Activated CD4-positive, alpha-beta T cell treated with anti-CD3 and anti-CD28 coated beads for 48 hours (primary cell): ENCODE measurements at regions not wholly inside any gene's neighbourhood (a gene's known extent, or its start where the extent isn't known, plus 50 kb on each side); places are given as distances from the start of the nearest gene placed in this dataset.

ENCODE experiments used
- DNase-seq: peaks from one replicate; pipeline ENCODE4 v3.0.0-alpha.2; 2020

DNA sequence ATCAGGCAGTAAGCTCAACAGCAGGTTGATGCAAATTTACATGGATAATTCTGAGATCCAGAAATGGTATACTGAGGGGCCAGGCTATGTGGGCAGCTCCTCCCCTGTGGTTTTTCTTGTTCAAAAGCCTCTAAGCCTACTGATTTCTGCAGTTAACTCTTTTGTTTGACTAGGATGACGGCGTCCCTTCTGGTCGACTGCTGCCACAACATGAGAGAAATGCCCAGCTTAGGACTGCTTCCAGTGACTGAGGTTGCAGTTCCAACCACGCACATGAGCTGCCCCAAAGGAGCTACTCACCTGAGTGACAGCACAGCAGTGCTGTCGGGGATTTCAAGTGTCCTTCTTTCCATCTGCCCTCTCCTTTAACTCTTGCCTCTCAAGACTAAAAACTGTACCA, 973.0 kb upstream of the GHITM start:
- DNase-seq, result no peak

DNA sequence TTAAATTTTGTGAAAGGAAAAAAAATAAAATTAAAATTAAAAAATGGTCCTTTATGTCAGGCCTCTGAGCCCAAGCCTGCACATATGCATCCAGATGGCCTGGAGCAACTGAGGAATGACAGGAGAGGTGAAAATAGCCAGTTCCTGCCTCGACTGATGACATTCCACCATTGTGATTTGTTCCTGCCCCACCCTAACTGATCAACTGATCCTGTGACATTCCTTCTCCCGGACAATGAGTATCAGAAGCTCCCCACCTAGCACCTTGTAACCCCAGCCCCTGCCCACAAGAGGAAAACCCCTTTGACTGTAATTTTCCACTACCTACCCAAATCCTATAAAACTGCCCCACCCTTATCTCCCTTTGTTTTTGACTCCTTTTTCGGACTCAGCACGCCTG, 972.2 kb upstream of the GHITM start:
- no peak for DNase-seq

DNA sequence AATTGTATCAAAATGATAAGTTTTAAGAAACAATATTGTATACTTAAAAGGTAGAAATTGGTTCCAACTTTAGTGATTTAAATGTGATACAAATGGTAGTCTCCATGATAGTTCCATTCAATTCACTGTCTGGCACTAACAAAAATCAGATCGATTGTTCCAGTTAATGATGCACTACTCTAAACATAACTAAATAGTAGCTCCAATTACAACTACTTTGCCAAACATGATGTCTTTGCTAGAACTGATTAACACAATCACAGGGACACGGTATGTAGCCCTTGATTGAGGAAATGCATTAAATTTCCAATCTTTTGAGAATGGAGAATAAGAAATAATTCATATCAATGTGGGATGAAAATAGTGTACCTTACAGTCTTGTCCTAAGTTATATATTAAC, 962.4 kb upstream of the GHITM start:
- no peak for DNase-seq

DNA sequence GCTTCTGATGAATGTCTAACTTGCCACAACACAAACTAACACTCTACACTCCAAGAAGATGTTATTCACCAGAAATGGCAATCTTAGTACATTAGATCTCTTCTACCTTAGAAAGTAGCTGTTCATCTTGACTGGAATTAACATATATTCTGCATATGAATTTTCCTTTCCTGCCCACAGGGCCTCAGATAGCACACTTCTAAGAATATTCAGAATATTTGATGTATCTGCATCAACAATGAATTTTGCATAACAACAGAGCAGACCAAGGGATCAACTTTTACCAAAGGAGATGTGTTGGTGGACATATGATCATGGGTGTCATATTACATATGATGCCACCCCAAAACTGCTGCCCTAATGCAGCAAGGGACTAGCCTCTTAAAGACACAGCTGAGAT, 960.8 kb upstream of the GHITM start:
- DNase-seq, result no peak

DNA sequence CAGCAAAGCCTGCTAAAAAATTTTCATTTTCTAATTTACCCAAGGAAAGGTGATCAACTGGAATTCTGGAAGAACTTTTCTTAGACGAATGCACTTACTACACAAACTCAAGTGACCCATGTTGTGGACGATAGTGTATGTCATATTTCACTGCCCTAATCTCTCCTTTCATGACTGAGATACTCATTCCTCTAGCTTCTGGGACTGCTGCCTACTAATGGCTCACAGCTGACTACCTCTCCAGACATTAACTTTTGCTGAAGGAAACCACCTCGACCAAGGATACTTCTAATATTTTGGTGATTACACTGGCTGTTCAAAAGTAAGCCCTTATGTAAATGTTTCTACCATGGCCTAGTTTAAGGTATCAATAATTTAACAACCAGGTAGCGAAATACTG, 959.9 kb upstream of the GHITM start:
- no peak for DNase-seq

DNA sequence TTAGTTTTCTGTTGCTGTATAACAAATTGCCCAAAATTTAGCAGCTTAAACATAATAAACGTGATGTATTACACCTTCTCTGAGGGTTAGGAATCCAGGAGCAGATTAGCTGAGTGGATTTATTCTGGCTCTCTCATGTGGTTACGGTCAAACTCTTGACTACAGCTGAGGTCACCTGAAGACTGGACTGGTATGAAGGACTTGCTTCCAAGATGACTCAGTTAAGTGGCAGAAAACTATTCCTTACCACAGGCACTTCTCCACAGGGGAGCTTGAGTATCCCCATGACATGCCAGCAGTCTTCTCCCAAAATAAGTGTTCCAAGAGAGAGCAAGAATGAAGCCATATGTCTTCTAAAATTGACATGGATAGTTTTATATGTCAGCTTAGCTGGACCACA, 957.2 kb upstream of the GHITM start:
- DNase-seq, result no peak

DNA sequence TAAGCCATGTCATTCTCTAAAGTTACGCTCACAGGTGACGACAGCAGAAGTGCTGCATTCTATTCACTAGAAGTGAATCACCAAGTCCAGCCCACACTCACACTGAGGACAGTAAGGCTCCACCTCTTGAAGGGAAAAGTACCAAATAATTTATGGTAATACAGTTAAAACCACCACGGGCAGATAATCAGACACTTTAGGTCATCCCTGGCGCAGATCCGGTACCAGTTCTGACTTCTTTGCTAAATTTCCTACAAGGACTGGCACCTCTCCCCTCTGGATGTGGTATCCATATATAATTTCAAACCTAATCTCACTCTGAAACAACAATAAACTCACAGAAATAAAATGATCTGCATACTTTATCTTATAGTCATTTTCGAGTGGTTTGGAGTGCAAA, 954.7 kb upstream of the GHITM start:
- DNase-seq, result no peak

DNA sequence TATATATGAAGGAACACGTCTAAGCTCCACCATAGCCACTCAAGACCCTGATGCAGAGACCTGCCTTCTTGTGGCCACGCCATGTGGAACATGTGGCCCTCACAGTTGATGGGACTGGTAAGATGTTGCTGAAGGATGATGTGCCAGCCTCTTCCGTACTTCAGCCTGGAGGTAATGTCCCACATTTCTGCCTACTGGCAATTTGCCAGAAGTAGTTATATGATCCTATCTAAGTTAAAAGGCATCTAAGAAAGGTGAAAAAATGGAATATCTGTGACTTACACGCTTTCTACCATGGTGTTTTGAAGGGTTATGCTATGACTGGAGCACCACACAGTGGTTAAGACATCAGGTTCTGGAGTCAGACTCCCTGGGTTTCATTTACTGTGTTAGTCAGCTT, 948.7 kb upstream of the GHITM start:
- no peak for DNase-seq

DNA sequence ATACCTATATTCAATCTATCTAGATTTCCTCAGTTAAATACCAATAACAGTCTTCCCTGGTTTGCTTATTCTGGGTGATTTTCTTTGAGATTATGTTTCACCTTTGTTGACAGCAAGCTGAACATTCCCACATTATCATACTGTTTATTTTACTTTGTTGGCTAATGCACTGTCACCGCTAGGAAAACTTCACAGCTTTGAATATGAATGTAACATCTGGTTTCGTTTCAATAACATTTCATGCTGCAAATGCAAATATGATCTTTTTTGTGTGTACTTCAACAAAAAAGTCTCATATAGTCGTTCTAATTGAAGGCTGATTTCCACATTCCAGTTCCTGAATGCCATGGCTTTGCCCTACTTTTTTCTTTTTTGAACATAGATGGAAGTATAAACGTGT, 946.3 kb upstream of the GHITM start:
- no peak for DNase-seq

DNA sequence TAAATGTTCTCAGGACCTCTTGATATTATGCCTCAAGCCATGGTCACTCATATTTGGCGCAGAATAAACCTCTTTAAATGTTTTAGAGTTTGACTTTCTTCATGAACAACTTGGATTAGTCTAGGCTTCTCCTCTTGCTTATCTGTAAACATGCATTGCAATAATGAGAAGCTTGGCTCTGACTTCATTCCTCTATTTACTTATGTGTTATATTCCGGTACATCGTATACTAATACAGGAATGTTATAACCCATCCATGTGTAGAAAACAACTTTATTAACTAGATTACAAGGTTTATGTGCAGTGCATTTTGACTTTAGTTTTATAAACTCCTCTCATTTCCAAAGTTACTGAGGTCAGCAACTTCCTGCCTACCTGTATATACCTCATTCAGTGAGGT, 944.3 kb upstream of the GHITM start:
- DNase-seq, result no peak

DNA sequence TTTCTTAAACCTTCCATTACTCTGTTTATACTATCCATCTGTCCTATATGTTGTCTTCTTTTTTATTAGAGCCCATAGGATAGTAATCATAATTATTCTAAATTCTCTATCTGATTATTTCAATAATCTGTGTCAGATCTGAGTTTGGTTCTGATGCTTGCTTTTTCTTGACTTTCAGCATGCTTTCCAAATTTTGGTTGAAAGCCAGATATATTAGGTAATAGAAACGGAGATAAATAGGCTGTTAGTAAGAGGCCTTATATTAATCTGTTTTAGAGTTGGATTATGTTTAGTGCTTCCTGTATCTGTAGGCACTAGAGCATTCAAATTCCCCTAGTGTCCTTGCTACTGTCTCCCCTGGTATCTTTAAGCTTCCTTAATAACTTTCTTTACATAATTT, 939.9 kb upstream of the GHITM start:
- no peak for DNase-seq

DNA sequence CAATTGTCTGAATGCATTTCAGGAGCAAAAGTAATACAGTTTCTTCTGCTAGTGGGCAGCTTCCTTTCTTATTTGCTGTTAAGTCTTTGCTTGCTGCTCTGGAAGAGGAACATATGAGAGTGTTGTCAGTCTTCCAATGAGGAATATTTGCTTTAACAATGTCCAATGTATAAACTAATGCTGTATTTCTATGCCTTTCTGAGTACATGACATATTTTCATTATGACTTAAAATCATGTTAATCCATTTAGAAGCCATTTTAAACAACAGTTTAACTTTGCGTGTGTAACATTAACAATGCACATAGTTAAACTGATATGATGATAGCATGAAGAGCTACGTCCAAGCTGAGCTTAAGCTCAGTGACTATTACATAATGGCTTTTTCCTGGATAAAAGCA, 933.4 kb upstream of the GHITM start:
- DNase-seq, result no peak

DNA sequence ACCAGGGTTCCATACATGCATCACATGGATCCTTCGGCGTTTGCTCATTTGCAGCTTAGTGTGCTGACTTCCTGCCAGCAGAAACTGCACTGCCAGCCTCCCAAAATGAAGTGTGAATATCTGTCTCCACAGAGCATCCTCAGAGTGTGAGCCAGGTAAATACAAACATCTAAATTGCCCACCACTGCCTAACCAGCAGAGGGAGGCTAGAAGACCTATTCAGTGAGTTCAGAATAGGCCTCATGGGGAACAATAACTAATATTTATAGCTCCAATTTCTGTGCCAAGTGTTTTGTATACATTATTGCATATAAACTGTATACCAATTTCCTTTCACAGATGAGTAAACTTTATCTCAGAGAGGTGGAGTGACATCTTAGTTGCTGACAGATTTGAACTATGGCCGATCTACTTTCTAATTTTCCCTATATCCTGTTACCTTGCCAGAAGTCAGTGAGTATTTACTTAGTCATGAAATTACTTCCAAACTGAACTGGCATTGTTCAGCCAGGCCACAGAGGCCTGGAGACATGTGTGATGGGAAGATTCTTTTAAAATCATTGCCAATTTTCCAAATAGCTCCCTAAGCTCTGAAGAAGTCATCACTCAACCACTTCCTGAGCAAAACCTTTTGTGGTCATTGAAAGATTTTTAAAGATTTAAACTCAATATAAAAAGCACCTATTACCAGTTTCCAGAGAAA, 926.5 kb upstream of the GHITM start:
- no peak for DNase-seq

DNA sequence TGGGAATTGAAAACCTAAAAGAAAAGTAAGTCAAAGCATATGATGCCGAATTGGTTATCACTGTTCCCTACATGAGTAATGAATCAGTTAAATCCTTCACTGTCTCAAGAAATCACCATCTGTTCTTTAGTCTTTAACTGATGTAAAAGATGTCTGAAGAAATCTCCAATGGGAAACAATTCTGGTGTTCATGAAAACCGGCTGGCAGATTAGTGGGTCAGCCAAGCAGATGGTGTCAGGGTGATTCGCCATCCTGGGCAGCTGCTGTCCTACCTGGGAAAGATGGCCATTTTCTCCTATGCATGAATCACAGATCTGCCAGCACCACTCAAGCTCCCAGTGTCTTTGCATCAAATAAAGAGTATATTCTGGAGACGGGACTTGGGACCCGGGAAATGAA, 925.2 kb upstream of the GHITM start:
- DNase-seq, result no peak

DNA sequence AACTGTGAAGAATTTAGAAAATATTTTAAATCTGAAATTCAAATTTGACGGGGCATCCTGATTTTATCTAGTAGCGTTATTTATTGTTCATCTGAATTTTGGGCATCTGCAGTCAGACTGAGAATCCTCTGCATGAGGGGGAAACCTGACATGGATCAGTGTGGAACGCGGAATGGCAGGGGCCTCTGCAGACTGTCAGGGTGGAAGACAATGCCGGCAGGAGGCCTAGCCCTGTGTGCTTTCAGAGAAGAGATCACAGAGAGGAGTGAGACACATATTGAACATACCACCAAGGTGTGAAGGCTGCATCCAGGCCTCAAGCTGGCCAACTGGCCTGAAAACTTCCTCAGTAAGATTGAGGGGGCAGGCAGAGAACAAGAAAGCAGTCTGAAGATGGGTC, 921.1 kb upstream of the GHITM start:
- no peak for DNase-seq

DNA sequence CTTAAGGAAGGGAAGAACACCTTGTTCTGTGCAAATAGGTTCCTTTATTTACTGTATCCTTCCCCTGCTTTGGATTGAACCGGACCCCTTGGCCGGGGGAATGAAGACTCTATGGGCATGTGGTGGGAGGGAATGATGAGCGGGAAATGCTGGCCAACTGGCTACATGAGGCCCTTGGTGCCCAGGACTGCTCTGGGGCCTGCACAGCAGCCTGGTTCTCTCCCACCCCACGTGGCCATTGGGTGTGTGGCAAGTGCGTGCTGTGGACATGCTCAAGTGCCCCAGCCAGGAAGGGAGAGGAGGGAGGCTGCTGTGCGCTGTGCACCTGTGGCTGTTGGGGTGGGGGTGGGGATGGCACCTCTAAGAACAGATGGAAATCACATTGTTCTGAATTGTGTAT, 917.0 kb upstream of the GHITM start:
- DNase-seq, result no peak

DNA sequence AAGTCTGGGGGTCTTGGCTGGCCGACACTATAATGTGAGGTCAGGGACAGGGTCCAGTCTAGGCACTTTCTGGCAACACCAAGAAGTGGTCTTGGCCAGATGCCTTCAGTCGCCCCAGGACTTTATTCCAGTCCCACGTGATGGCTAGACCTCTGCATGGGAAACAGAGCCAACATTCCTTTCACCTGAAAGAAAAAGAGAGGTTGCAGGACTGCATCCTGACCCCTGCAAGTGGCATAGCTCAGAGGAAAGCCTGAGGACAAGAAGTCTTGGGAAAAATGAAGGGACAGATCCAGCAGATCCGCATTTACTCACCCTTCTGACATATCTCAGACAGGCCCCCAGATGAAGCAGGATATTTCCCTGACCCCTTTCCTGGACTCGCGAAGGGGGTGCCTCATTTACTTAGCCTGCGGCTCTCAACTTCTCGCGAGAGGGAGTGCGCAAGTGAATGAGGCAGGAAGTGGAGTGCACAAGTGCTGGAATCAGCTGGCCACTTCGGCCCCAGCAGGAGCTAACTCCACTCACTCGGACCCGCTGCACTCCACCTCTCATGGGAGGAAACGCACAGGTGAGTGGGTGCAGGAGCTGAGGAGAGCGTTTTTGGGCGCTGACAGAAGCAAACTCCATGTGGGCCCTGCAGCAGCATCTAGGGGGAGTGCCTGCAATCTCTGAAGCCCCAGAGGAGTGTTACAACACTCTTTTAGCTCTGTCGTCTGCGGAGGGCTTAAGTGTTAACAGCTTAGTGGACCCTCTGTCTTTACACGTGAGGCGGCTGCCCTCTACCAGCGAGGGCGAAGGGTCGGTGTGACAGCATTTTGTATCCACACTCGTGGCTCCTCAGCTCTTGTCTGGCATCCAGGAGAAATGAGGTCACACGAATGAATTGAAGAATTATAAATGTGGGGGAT, 916.2 kb upstream of the GHITM start:
- DNase-seq, result no peak

DNA sequence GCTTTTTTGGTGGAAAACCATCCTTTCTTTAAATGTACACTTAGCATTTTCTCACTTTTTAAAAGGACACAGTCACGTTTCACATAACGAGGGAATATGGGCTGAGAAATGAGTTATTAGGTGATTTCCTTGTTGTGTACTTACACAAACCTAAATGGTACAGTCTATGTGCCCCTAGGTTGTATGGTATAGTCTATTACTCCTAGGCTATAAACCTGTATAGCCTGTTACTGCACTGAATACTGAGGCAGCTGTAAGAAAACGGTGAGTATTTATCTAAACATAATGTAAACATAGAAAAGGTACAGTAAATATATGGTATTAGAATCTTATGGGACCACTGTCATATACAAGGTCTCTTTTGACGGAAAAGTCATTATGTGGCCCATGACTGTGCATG, 913.5 kb upstream of the GHITM start:
- no peak for DNase-seq

DNA sequence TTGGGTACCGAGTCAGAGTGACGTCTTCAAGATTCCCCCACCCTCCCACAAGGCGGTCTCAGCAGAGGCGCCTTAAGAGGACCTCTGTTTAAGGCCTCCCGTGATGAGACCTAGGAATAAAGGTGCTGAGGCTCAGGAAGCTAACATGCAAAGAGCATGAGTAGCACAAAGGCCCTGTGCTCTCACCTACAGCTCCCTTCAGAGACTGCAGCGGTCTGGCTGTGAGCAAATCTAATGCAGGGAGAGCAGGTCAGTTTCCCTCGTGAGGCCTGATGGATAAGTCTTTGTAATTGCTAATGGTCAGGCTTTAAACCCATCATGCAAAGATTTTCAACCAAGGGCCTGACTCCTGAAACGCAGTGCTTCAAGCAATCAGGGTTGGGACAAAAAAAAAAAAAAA, 909.3 kb upstream of the GHITM start:
- no peak for DNase-seq

DNA sequence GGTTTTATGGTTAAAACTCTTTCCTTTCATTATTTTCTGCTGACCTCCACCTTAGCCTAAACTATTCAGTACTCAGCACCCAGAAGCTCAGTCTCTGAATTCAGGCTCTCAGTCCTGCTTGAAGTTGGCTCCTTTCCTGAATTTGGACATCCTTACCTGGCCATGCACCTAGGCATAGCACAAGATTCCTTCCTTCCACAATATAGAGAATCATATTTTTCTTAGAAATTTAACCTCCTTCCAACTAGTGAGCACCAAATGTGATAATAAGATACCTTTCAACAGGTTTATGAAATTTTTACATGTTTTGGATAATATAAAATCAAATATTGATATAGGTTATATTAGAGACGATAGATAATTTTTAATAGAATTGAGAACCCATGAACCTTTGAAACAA, 905.6 kb upstream of the GHITM start:
- DNase-seq, result no peak

DNA sequence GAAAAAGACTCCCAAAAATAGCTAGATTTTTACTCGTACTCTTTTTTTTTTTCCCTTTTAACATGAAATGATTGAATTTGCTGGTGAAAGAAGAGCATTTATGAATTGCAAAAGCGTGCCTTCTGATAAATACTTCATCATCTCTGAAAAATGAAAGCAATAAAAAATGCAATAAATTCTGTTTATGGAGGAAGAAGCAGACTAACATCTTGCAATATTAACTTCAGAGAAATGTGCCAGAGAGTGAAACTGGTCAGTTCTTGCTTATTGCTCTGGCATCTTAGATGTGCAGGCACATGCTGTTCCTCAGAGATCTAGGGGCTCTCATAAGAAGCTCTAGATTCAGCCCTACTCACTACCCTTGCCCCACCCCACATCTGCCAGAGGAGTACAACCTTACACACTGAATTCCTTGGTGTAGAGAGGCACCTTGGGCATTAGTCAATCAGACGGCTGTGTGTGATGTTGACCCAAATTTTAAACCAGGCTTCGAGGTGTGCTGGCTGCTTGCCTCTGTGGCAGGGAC, 891.1 kb upstream of the GHITM start:
- no peak for DNase-seq

DNA sequence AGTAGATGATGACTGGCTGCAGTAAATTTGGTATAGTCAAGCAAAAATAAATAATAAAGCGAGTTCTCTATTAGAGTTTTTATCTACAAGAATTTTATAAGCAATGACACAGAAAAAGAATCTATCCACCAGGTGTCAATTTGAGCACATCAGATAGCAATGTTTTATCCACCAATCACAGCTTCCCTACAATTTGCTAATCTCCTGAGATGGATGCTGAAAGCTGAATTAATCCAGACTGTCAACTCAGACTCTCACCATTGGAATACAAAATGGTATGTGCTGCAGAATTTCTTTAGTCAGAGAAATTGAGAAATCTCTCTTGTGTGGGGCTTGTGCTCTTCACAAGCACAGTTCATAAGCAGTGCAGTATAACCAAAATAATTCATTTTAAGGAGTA, 888.9 kb upstream of the GHITM start:
- DNase-seq, result no peak

DNA sequence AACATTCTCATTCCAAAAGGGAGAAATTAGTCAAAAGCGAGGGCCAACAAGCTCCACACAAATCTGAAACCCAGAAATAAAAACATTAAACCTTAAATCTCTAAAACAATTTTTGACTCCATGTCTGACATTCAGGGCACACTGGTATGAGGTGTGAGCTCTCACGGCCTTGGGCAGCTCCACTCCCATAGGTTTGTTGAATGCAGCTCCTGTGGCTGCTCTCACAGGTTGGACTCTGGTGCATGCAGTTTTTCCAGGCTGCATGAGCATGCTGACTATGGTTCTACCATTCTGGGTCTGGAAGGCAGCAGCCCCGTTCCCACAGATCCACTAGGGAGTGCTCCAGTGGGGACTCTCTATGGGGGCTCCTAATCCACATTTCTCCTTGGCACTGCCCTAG, 887.1 kb upstream of the GHITM start:
- DNase-seq, result no peak

DNA sequence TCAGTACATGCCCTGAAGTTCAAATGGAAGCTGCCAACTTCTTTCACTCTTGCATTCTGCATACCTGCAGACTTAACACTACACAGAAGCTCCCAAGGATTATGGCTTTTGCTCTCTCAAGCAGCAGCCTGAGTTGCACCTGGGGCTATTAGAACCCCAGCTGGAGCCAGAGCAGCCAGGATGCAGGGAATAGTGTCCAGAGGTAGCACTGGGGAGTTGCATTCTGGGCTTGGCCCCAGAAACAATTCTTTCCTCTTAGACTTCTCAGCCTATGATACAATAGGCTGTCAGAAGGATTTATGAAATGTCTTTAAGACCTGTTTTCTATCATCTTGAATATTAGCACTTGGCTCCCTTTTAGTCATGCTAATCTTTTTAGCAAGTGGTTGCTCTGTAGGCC, 886.7 kb upstream of the GHITM start:
- no peak for DNase-seq
